Hepatocyte (in vitro differentiated cells): ENCODE measurements at regions not wholly inside any gene's neighbourhood (a gene's known extent, or its start where the extent isn't known, plus 50 kb on each side); places are given as distances from the start of the nearest gene placed in this dataset.

Source experiments
- DNase-seq: peaks from one replicate; pipeline ENCODE4 v3.0.0-alpha.2; 2016; ENCODE audit warnings: low spot score
- H2AFZ ChIP-seq: fragments of 200-600 bp; sonication (generic); 2 replicates; pipeline ENCODE4 v1.6.0; 2016; ENCODE audit warnings: antibody characterized with exemption, mild to moderate bottlenecking
- H3K27ac ChIP-seq: fragments of 200-600 bp; sonication (generic); 2 replicates; pipeline ENCODE4 v1.5.1; 2016; ENCODE audit warnings: mild to moderate bottlenecking
- H3K27me3 ChIP-seq: fragments of 200-600 bp; sonication (generic); 2 replicates; pipeline ENCODE4 v1.6.1; 2016
- H3K36me3 ChIP-seq: fragments of 200-600 bp; sonication (generic); replicated peaks from 2 replicates; pipeline ENCODE4 v1.5.1; 2016; ENCODE audit warnings: low read depth; ENCODE audit not compliant: insufficient read depth
- H3K4me1 ChIP-seq: fragments of 200-600 bp; sonication (generic); 2 replicates; pipeline ENCODE4 v1.5.1; 2016; ENCODE audit warnings: mild to moderate bottlenecking, moderate library complexity; ENCODE audit not compliant: insufficient read depth
- H3K4me2 ChIP-seq: fragments of 200-600 bp; sonication (generic); 2 replicates; pipeline ENCODE4 v1.6.0; 2016
- H3K4me3 ChIP-seq: fragments of 200-600 bp; sonication (generic); 2 replicates; pipeline ENCODE4 v1.5.1; 2016; ENCODE audit warnings: mild to moderate bottlenecking
- H3K79me2 ChIP-seq: fragments of 200-600 bp; sonication (generic); 2 replicates; pipeline ENCODE4 v1.6.0; 2017; ENCODE audit warnings: mild to moderate bottlenecking
- H3K9me2 ChIP-seq: fragments of 200-600 bp; sonication (generic); replicated peaks from 2 replicates; pipeline ENCODE4 v1.6.0; 2017; ENCODE audit warnings: mild to moderate bottlenecking; ENCODE audit not compliant: insufficient read depth
- H3K9me3 ChIP-seq: fragments of 200-600 bp; sonication (generic); 2 replicates; pipeline ENCODE4 v1.5.1; 2016; ENCODE audit warnings: low read depth, mild to moderate bottlenecking
- H4K20me1 ChIP-seq: fragments of 200-600 bp; sonication (generic); 2 replicates; pipeline ENCODE4 v1.6.0; 2016; ENCODE audit warnings: mild to moderate bottlenecking; ENCODE audit not compliant: insufficient read depth, poor library complexity, severe bottlenecking
- CTCF ChIP-seq: fragments of 200-600 bp; sonication (generic); IDR thresholded peaks from 2 replicates; pipeline ENCODE4 v1.5.1; 2016; ENCODE audit warnings: antibody characterized with exemption, mild to moderate bottlenecking; ENCODE audit not compliant: poor library complexity
- EZH2 ChIP-seq: fragments of 200-600 bp; sonication (generic); IDR thresholded peaks from 2 replicates; pipeline ENCODE4 v1.6.1; 2016; ENCODE audit warnings: antibody characterized with exemption, mild to moderate bottlenecking, borderline replicate concordance
- EZH2phosphoT487 ChIP-seq: fragments of 200-600 bp; sonication (generic); IDR thresholded peaks from one replicate; pipeline ENCODE4 v1.6.1; 2018; ENCODE audit warnings: antibody characterized with exemption, mild to moderate bottlenecking, low read depth, moderate library complexity; ENCODE audit not compliant: unreplicated experiment, severe bottlenecking
- WGBS: methylation state at CpG from one replicate; pipeline ENCODE4 v1.1.6; 2016; ENCODE audit warnings: low lambda C conversion rate; ENCODE audit errors: missing lambda C conversion rate; 5-methylcytosine and 5-hydroxymethylcytosine counted together

GRCh38 chr12:127681151-127681754, 585.7 kb upstream of the TMEM132C start:
- TF ChIP-seq CTCF (no peak), EZH2 (no peak), EZH2phosphoT487 (no peak)

GRCh38 chr12:127685491-127685890, 581.5 kb upstream of the TMEM132C start:
- TF ChIP-seq EZH2phosphoT487, result no peak
- TF ChIP-seq CTCF, result no peak
- TF ChIP-seq EZH2, result no peak
- no peak overlapping the region for H3K27ac ChIP-seq
- no peak overlapping the region for H2AFZ ChIP-seq
- 94% methylated on average over 2 of the region's 2 CpGs for WGBS
- no peak overlapping the region for H3K4me2 ChIP-seq
- no peak for DNase-seq
- H3K9me2 ChIP-seq, result no peaks in the 10 kb centered on the region
- no peaks in the 10 kb centered on the region for H3K36me3 ChIP-seq
- H3K9me3 ChIP-seq, result no peaks in the 10 kb centered on the region
- no peaks in the 10 kb centered on the region for H3K4me1 ChIP-seq
- H4K20me1 ChIP-seq, result no peaks in the 10 kb centered on the region
- no peak overlapping the region for H3K4me3 ChIP-seq
- H3K27me3 ChIP-seq, result no peaks in the 10 kb centered on the region
- no peaks in the 10 kb centered on the region for H3K79me2 ChIP-seq

More at GRCh38 chr12:127681151-127681754, 585.7 kb upstream of the TMEM132C start:
- no peak overlapping the region for H2AFZ ChIP-seq
- no peak overlapping the region for H3K27ac ChIP-seq
- H4K20me1 ChIP-seq, result no peaks in the 10 kb centered on the region
- no peak overlapping the region for H3K4me2 ChIP-seq
- H3K9me3 ChIP-seq, result no peaks in the 10 kb centered on the region
- no peaks in the 10 kb centered on the region for H3K36me3 ChIP-seq
- H3K79me2 ChIP-seq, result no peaks in the 10 kb centered on the region
- 59% methylated on average over 9 of the region's 9 CpGs for WGBS
- no peaks in the 10 kb centered on the region for H3K4me1 ChIP-seq
- DNase-seq, result peak; percentile 20
- H3K4me3 ChIP-seq, result no peak overlapping the region
- H3K27me3 ChIP-seq, result no peaks in the 10 kb centered on the region
- no peaks in the 10 kb centered on the region for H3K9me2 ChIP-seq

- Histone ChIP-seq H3K4me1 (no peaks in the 10 kb centered on the region), H3K9me3 (no peaks in the 10 kb centered on the region), H3K27me3 (no peaks in the 10 kb centered on the region), H3K9me2 (no peaks in the 10 kb centered on the region), H2AFZ (no peak overlapping the region), H3K79me2 (no peaks in the 10 kb centered on the region), H3K27ac (no peak overlapping the region), H3K36me3 (no peaks in the 10 kb centered on the region), H3K4me3 (no peak overlapping the region), H4K20me1 (no peaks in the 10 kb centered on the region), H3K4me2 (no peak overlapping the region)
- DNase-seq, result no peak
- no peak for TF ChIP-seq CTCF
- no peak for TF ChIP-seq EZH2phosphoT487
- TF ChIP-seq EZH2, result no peak
- WGBS, result 78% methylated on average over 9 of the region's 9 CpGs
Measured at GRCh38 chr12:127685931-127686330, 581.0 kb upstream of the TMEM132C start.
